WERI-Rb-1 (cell line): ENCODE measurements at regions not wholly inside any gene's neighbourhood (a gene's known extent, or its start where the extent isn't known, plus 50 kb on each side); places are given as distances from the start of the nearest gene placed in this dataset.

Experiments used
- DNase-seq: peaks from one replicate; pipeline ENCODE4 v3.0.0-alpha.2; 2020
- H3K27ac ChIP-seq: fragments of 250-450 bp; sonication (Bioruptor Pico); 2 replicates; pipeline ENCODE4 v1.5.1; 2020; ENCODE audit warnings: mild to moderate bottlenecking, moderate library complexity
- H3K27me3 ChIP-seq: fragments of 250-450 bp; sonication (Bioruptor Pico); 2 replicates; pipeline ENCODE4 v1.5.1; 2021; ENCODE audit warnings: mild to moderate bottlenecking, low read depth, moderate library complexity; ENCODE audit not compliant: insufficient read depth, severe bottlenecking
- H3K36me3 ChIP-seq: fragments of 250-450 bp; sonication (Bioruptor Pico); 2 replicates; pipeline ENCODE4 v1.5.1; 2020; ENCODE audit warnings: mild to moderate bottlenecking, moderate library complexity
- H3K4me3 ChIP-seq: 2 replicates; pipeline ENCODE4 v1.5.1; 2011; ENCODE audit warnings: low read depth, mild to moderate bottlenecking, control low read depth, low read length
- H3K9me3 ChIP-seq: fragments of 250-450 bp; sonication (Bioruptor Pico); 2 replicates; pipeline ENCODE4 v1.5.1; 2021; ENCODE audit warnings: mild to moderate bottlenecking, moderate library complexity; ENCODE audit not compliant: severe bottlenecking
- TF ChIP-seq, protein P1 (sequence below): IDR thresholded peaks from 2 replicates; pipeline ENCODE4 v1.5.1; 2011; ENCODE audit warnings: low read depth, mild to moderate bottlenecking, control low read depth, inconsistent platforms, low read length

DNA sequence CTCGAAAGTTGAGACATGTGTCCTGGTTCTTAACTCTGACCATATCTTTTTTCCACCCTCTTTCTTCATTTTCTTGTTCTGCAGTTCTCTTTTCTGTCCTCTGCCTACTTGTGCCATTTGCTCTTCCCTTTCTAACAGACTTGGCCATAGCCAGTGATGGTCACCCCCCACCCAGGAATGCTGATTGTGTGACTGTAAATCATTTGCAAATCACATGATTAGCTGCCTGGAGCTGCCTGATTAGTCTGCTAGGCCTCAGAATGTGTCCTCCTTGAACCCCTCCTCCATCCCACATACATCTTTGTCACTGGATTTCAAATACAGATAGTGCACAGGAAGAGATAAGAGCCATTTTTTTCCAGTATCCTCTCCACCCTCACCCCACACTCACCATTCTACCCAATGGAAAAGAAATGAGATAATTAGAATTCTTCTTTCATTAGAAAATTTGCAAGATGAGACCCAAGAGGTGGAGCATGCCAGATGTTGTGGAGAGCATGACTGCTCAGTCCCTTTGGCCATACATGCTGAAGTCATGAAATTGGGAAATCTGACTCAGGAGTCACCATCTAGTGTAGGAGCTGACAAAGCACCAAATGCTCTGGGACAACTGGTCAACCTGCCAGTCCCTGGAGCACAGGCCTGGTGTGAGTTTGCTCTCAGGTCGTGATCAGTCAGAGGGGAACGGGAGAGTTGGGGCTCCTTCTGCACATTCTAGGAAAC, 538.2 kb downstream of the CCDC171 start:
- TF ChIP-seq, protein P1, sequence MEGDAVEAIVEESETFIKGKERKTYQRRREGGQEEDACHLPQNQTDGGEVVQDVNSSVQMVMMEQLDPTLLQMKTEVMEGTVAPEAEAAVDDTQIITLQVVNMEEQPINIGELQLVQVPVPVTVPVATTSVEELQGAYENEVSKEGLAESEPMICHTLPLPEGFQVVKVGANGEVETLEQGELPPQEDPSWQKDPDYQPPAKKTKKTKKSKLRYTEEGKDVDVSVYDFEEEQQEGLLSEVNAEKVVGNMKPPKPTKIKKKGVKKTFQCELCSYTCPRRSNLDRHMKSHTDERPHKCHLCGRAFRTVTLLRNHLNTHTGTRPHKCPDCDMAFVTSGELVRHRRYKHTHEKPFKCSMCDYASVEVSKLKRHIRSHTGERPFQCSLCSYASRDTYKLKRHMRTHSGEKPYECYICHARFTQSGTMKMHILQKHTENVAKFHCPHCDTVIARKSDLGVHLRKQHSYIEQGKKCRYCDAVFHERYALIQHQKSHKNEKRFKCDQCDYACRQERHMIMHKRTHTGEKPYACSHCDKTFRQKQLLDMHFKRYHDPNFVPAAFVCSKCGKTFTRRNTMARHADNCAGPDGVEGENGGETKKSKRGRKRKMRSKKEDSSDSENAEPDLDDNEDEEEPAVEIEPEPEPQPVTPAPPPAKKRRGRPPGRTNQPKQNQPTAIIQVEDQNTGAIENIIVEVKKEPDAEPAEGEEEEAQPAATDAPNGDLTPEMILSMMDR, result no peak
- no peaks in the 10 kb centered on the region for H3K27me3 ChIP-seq

DNA sequence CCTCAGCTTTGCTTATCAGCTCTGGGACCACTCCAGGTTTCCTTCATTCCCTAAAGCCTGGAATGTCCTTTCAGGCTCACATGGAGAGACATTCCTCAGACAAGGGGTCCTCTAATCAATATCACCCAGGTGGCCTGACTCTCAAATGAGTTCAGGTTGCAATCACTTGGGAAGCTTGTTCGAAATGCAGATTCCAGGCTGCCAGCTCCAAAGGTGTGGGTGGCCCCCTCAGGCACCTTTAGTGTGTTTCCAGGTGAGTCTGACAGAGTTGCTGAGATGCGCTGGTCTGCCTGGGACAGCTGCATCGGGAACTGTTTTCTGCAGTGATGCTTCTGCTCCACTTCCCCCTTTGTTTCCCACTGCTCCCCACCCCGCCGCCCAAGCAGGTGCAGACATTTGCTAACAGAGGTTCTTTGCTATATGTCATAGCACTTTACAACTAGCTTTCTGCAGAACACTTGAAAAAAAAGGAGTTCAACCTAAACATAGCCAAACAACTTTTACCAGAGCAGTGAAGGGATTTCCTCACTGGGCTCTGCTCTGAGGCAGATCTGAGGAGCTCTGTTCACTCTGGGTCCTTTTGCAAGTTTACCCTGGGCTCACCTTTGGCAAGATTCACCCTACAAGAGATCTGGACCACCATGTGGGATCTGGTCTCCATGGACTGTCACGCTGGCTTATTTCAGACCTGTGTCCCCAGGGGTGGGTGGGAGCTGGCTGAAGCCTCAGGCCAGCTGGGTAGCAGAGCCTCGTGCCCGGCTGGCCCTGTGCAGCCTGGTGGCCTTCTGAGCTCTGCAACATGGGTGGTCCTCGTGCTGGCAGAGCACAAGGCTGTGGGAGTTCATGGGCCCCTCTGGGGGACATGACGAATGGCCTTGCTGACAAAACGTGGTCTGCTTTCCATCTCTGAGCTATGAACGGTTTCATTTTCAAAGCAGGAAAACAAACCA, 539.6 kb downstream of the CCDC171 start:
- no peaks in the 10 kb centered on the region for H3K9me3 ChIP-seq
- DNase-seq, result no peak
- H3K27me3 ChIP-seq, result no peaks in the 10 kb centered on the region
- TF ChIP-seq, protein P1, result no peak
- H3K27ac ChIP-seq, result no peak overlapping the region
- H3K4me3 ChIP-seq, result no peak overlapping the region
- H3K36me3 ChIP-seq, result no peaks in the 10 kb centered on the region

More for the DNA sequence above, 538.2 kb downstream of the CCDC171 start:
- no peak overlapping the region for H3K27ac ChIP-seq
- H3K4me3 ChIP-seq, result no peak overlapping the region
- H3K36me3 ChIP-seq, result no peaks in the 10 kb centered on the region
- DNase-seq, result no peak
- no peaks in the 10 kb centered on the region for H3K9me3 ChIP-seq

DNA sequence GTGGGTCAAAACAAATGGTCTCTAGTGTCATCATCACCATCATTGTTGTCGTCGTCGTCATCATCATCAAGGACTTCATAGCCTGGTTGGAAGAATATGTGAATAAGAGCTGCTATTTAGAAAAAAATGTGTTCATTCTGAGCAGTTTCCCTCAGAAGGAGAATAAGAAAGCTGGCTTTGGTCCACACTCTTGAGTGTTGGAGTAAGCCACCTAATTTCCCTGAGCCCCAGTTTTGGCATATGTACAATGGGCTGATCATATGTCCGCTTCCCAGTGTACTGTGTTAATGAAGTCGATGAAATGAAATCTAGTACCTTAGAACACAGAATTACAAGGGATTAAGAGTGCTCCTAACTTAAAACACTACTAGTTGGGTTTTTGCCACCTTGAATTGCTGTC, 545.5 kb downstream of the CCDC171 start:
- Histone ChIP-seq H3K27ac (no peak overlapping the region), H3K36me3 (no peaks in the 10 kb centered on the region), H3K4me3 (no peak overlapping the region), H3K27me3 (no peaks in the 10 kb centered on the region), H3K9me3 (no peaks in the 10 kb centered on the region)
- no peak for DNase-seq
- TF ChIP-seq, protein P1, result no peak

DNA sequence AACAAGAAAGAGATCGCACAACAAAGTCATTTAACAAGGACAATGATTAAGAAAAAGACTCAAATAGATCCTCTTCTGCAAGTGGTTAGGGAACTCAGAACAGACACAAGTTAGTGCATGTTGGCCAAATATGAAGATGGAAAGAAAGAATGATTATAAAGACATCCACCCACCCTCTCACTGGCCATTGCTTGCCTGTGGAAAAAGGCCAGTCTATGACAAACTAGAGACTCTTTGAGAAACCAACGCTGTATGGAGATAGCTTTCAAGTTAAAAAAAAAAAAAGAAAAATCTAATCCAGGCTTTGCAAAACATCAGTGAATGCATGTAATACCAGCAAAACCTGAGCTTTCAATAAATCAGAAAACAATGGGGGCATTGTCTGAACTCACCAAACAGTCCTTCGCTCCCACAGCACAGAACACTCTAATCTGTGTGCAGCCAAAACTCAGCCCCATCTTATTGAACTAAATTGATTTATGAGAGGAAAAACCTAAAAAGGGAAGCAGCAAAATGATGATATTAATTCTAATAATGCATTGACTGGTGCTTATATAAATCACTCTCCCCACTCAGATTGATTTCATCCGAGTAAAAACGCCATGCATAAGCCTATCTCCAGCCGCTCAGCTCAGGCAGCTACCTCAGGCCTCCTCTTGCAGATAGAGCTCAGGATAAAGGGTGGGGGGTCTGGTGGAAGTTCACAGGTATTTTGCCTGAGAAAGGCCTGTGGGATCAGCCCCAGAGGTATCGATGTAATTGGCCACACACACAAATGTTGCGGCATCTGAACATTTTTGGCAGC, 547.1 kb downstream of the CCDC171 start:
- TF ChIP-seq, protein P1, result no peak
- H3K27me3 ChIP-seq, result no peaks in the 10 kb centered on the region
- no peaks in the 10 kb centered on the region for H3K36me3 ChIP-seq
- DNase-seq, result no peak
- H3K4me3 ChIP-seq, result no peak overlapping the region
- no peaks in the 10 kb centered on the region for H3K9me3 ChIP-seq
- H3K27ac ChIP-seq, result no peak overlapping the region

DNA sequence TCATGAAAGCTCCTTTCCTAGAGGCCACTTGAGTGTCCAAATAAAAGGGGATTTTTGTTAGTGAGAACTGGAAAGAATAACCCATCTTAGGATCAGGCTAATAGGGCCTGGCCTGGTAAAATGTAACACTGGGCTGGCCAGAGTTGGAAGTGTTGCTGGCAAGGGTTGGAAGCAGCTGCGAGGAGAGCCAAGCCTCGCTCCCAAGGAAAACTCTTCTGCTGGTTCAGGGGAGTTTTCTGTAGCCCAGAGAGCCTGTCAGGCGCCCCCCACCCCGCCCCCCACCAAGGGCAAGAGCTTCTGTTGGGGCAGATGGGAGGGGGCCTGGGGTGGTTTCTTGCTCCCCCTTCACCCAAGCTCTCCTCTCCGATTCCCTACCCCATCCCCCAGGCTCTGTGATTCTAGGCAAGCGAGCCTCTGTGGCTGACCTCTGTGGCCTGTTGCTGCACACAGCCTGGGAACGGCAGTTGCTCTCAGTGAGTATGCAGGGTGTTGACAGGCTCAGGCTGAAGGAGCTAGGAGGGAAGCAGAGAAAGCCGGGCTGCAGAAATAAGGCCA, 547.8 kb downstream of the CCDC171 start:
- Histone ChIP-seq H3K9me3 (no peaks in the 10 kb centered on the region), H3K4me3 (no peak overlapping the region), H3K36me3 (no peaks in the 10 kb centered on the region), H3K27me3 (no peaks in the 10 kb centered on the region), H3K27ac (no peak overlapping the region)
- no peak for DNase-seq
- TF ChIP-seq, protein P1, result no peak
